GM21825 (cell line): ENCODE measurements at regions not wholly inside any gene's neighbourhood (a gene's known extent, or its start where the extent isn't known, plus 50 kb on each side); places are given as distances from the start of the nearest gene placed in this dataset.

ENCODE experiments used
- ATAC-seq: cut with Tn5 transposase; IDR thresholded peaks from one replicate; pipeline ENCODE4 v1.9.1; 2021; ENCODE audit warnings: mild to moderate bottlenecking, moderate library complexity; ENCODE audit not compliant: unreplicated experiment

DNA sequence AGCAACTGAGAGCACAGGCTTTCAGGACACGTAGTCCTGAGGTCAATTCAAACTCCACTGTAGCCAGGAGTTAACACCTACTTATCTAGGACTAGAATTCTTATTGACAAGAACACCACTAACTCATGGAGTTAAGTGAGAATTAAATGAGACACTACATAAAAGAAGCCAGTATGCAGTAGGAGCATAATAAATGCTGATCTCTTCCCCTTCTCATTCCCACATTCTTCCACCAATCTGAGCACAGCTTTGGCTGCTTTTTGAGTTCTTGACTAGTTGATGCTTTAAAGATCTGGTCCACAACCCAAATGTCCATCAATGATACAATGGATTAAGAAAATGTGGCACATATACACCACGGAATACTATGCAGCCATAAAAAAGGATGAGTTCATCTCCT lies 55.2 kb downstream of the TTC32 start:
- ATAC-seq: no peak

DNA sequence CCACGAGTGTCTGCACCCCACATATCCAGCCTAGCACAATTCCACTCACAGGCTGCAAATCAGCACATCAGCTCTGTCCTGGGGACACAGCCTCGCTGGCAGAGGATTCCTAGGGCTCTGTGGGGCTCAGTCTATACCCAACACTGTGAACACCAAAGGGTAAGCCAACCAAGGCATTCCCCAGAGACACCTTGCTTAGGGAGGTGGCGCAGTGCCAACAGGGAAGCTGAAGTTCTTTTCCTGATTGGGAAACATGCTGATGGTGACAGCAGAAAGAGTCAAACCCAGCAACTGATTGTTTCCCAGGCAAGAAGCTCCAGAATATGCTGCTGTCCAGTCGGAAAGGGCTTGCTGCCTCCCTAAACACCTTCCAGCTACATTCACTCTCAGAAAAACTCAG lies 55.8 kb downstream of the TTC32 start:
- ATAC-seq: no peak

DNA sequence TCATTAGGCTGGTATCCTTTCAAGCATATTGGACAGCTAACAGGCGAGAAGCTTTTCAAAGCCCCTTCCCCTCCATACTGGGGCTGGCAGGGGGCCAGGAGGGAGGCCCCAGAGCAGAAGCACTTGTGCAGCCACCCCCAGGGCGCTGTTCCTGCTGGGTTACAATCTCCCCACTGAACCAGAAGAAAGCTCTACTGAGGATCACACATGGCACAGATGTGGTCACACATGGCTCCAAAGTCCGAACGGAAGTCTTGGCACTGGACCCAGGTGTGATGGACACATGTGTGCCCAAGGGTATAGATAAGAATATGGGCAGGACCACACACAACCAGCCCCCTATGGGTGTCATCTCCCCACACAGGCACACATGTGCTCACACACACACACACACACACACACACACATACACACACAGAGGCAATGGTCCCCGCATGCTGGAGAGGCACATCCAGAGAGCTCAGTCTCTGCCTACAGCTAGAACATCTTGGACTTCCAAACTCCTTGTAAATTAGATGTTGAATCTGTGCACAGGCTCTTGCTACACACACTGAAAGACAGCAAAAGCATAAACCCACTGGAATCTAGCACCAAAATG lies 56.4 kb downstream of the TTC32 start:
- no peak for ATAC-seq

DNA sequence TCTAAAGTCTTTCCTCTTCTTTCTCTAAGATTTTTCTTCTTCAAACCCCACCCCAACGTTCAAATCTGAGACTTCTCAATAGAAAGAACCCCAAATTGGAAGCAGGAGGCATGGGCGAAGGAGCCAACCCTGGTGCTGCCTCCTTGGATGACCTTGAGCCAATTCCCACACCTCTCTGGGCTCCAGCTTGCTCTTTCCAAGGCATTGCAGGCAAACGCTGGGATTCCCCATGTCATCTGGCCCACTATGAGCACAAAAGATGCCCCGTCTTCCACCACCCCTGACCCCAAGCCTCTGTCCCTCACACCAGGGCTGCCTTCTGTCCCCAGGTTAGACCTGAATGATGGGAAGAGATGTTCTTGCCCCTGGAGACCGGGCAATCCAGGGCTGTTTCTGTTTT lies 57.0 kb downstream of the TTC32 start:
- no peak for ATAC-seq

DNA sequence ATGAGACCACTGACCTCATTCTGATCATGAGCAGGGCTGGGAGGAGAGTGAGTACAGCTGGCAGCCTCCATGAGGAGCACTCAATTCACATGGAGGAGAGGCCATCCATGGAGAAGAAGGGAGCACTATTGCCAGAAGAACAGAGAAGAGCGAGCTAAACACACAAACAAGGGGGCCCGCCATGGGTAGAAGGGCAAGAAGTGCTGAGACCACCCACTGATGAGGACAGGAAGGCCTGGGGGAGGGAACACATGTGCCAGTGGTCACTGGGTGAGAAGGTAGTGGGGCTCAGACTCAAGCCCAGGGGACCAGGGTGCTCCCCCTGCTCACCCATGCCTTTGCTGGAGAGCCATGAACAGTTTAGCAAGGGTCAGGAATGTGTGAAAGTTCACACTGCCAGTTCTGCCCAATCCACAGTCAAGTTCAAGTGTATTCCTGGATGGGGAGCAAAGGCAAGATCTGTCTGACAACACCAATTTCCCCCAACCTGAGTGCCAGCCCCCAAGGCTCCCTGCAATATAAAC lies 57.7 kb downstream of the TTC32 start:
- no peak for ATAC-seq

DNA sequence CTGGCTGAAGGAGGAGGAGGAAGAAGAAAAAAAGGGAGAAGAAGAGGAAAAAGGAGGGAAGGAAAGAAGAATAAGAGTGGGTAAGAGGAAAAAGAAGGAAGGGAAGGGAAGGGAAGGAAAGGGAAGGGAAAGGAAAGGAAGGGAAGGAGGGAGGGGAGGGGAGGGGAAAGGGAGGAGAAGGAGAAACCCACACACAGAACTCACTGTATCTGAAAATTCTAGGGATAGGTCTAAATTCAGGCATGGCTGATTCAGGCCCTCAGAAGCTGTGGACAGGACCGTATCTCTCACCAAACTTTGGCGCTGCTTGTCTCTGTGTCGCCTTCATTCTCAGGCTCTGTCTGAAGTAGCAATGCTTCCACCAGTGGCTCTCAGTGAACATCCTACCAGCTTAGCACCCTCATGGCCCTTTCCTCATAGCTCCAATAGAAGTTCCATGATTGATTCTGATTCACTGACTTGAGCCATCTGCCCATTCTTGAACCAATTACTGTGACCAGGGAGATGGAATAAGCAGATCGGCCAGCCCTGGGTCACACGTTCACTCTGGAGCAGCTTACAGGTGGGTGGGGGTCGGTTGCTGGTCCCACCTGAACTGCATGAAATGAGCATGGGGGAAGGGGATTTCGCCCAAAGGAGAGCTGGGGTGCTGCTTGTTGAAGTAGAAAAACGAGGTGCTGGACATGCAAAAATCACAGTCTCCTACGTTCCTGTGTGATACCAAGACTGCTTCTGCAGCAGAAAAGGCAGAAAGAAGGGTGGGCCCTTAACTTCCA lies 59.7 kb downstream of the TTC32 start:
- no peak for ATAC-seq

DNA sequence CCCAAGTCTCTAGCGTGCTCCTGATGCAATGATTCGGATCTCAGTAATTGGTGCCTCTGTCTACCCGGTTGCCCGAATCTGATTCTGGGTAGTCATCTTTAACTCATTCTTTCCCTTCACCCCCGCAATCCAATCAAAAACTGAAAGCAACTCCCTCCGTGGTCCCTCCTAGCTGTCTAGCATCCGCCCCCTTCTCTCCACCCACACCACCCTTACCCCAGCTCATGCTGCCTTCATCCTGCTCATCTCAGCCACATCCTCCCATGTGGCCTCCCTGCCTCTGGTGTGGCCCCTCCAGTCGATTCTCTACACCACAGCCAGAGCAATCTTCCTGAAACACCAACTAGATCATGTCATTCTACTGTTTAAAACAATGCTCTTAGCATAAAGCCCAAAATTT lies 62.3 kb downstream of the TTC32 start:
- no peak for ATAC-seq

DNA sequence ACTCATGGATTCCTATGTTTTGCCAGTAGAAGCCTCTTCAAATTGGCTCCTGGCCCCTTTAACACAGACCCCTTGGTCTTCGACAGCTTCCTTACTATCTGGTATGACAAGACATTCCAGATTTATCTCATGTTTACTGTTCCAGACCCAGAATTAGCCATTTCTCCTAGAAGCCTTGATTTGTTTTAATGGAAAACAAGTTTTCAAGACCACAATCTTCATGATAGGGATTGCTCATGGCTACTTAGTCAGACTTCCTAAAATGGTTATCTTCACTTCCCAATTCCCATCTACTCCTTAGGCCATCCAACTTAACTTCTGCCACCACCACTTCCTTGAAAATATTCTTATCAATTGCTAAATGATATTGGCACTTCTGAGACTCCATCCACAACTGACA lies 63.2 kb downstream of the TTC32 start:
- ATAC-seq: no peak

DNA sequence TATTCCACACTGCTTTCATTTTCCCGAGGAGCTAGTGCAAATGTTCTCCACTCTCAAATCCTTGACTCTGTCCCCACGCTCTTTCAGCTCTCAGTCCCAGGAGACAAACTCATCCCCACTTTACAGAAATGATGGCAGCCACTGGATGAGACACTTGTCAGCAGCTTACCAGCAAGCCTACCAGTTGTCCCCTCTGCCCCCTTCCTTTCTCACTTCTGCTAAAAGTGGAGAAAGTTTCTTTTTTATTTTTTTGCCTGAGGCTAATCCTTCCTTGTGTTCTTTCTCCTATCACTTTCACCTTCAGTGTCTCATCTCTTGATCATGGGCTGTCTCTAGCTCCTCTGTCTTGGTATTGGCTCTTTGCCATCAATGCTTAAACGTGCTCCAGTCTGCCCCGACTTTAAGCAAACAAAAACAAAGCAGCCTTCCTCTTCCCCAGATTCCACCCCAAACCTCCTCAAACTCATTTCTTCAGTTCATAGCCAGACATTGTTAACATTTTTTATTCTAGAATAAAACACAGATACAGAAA lies 64.5 kb downstream of the TTC32 start:
- no peak for ATAC-seq

DNA sequence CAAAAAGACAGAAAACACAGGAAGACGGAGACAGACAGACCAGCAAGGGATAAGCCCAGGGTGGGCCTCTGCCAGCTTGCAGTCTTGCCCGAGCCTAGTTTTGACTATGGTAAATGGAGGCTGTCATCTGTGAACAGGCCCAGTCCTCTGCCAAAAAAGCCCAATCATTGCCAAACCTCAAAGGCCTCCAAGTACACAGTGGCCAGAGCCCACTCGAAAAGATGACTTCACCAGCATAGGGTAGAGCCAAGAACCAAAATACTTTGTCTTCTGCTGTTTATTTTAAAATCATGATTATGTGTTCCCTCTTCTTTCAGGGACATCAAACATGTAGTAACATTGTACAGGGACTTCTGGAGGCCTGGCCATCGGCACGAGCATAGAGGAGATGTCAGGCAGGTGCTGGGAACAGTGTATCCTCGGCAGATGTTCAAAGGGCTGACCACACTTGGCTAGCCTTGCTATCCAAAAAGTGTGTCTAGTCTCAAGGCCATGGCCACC lies 66.0 kb downstream of the TTC32 start:
- ATAC-seq: no peak

DNA sequence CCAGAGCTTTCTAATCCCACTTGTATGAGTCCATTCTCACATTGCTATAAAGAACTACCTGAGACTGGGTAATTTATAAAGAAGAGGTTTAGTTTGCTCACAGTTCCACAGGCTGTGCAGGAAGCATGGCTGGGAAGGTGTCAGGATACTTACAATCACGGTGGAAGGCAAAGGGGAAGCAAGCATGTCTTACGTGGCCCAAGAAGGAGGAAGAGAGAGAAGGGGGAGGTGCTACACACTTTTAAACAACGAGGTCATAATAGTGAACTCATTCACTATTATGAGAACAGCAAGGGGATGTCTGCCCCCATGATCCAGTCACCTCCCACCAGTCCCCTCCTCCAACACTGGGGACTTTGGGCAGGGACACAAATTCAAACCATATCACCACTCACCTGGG lies 67.8 kb downstream of the TTC32 start:
- no peak for ATAC-seq

DNA sequence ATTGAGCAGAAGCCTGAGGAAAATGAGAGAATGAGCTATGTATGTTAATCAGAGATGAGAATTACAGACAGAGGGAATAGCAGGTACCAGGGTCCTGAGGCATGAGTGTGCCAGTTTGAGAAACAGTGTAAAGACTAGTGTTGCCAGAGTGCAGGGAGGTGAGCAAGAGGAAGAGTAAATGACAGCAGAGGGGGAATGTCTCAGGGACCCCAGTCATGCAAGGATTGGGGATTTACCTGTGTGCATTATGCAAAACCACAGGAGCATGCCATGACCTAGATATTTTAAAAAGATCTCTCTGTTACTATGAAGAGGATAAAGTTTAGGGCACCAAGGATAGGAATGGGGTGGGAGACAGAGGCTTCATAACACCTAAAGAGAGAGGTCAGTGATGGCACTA lies 72.1 kb downstream of the TTC32 start:
- no peak for ATAC-seq

DNA sequence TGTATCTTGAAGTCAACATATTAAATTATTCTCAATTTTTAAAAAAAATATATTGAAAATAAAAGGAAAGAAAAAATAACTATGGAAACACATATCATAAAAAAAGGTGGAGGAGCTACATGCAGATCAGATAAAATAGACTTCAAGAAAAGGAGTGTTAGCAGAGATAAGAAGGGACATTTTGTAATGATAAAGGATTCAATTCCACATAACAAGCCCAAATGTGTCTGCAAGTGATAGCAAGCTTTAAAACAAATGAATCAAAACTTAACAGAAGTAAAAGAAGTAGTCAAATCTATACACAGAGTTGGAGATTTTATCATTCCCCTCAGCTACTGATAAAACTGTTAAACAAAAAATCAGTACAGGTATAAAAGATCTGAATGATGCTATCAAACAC lies 74.9 kb downstream of the TTC32 start:
- ATAC-seq: no peak

DNA sequence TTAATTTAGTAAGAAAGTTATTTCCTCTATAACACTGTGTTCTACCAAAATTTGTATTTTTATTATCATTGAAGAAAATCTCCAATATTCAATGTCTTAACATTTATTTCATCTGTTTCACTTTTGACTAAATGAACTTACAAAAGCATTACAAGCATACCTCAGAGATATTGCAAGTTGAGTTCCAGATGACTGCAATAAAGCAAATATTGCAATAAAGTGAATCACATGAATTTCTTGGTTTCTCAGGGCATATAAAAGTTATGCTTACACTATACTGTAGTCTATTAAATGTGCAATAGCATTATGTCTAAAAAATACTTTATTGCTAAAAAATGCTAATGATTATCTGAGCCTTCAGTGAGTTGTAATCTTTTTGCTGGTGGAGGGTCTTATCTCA lies 78.3 kb downstream of the TTC32 start:
- no peak for ATAC-seq

DNA sequence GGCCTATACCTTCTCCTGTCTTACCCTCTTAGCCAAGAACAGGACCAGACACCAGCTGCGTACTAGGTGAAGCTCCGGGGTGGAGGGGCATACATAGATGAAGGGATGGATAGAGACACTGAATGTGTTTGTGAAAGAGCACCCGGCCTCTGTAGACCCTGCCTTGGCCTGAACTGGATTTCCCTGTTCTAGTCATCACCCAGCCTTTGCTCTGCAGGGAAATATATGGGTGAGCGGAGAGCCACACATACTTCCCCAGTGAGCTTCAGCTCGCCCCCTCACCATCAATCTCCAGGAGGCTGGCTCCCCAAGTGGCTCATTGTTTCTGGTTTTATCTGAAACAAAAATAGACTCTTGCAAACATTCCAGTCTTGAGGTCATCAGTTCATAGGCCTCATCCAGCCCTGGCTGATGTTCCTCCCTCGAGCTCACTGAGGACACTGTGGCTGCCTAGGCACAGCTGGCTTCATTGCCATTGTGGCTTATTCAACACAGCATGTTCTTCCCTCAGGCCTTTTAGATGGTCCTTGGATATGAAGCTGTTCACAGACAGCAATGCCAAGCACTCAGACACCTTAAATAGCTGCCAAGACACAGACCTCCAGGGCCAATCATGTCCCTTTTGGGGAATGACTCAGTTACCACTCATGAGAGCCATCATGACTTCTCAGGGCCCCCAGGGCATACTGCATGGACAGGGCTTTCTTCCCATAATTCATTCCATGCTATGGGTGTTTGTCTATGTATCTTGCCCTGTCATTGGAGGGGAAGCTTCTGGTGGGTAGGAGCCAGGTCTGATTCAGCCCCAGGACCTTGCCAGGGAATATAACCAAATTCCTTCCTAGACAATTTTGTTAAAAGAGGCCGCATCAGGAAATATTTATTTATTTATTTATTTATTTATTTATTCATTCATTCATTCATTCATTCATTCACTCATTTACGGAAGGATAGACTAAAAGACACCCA lies 82.4 kb downstream of the TTC32 start:
- no peak for ATAC-seq

DNA sequence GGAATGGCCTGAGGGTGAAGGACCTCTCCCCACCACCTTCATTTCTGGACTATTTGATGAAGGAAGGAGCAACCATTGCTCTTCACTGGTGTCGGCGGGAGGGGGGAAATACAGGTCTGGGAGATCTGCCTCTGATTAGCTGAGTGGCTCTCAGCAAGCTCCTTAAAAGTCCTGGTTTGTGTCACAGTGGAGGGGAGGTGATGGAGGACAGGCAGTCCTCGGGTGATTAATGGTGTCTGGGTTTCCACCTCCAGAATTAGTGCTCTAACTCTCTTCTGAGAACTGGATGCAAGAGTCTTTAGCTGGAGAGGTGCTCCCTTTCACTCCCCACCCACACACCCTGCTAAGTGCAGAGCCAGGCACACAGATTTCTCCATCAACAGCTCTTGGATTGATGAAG lies 83.2 kb downstream of the TTC32 start:
- no peak for ATAC-seq

DNA sequence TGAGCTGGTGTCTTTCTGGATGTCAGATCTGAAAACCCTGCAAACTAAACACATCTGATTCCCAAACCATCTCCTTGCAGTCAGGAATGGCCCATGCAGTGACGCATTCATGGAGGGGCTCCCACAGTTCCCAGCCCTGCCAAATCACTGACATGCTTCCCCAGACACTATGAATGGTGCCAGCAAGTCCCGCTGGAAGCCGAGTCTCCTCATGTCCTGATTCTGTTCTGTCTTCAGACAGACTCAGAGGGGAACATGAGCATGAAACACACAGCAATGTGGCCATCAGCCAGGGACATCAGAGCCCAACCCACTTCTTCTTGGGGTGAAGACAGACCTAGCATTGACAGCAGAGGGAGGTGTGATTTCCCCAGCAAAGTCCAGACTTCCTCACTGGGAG lies 83.7 kb downstream of the TTC32 start:
- ATAC-seq: no peak

DNA sequence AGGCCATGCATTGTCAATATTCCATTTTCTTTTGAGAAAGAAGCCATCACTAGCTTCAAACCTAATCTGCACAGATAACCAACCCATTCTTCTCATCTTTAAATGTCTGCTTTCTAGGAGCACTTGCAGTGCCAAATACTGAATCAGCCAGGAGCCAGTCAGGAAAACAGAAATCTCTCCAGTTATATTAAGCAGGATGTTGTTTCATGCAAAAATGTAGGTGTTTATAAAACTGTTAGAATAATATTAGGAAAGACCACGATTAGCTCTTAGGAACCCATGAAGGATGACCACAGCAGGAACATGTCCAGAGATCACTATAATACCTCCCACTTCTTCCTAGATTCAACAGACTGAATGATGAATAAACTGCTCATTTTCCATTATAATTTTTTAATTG lies 86.0 kb downstream of the TTC32 start:
- ATAC-seq: no peak

DNA sequence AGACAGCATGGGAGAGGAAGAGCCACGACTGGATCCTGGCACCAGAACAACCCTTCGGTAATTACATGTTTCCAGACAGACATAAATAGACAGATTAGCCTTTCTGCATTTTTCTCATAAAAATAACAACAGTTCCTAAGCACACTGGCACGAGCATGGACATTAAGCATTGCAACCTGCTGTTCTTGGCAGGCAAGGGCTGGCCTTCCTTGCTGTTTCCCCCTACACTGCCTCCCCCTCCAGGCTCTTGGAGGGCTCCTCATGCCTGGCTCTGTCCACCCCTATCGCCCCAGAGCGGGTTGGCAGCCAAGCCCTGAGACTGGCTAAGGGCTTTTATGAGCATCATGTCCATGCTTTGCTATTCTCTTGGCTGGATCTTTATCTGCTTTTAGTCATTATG lies 89.6 kb downstream of the TTC32 start:
- no peak for ATAC-seq

DNA sequence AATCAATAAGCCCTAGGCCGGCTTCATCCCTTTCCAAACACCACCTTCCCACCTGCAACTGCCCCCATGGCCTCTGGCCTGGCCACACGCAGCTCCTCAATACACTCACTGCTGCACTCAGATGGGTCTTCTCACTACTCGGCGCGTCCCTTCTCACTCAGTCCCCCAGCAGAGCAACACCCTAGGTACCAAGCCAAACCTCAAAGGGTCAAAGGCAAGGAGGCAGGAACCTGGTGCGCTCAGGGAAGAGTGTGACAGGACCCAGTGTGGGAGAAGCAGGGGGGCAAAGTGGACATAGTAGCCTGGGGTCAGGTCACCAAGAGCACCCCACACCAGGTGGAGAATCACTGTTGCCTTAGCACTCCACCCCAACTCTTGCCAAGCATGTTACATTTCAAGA lies 90.6 kb downstream of the TTC32 start:
- no peak for ATAC-seq

DNA sequence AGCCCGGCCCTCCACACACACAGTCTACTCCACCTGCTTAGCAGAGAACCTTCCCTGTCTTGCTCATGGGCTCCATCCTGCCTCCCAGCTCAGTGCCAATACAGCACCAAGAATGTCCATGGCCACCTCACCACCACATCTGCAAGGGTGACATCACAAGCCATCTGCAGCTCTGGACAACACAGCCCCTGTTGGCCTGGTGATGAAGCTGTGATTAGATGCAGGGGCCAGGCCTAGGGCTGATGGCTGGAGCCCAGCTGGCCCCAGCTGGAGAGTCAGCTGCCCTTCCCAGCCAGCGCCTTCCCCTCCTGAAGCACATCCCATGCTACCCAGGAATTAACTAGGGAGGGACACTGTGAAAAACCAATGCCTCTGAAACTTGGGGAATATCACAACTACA lies 91.1 kb downstream of the TTC32 start:
- ATAC-seq: peak; percentile 17
